ENCODE measurements at regions not wholly inside any gene's neighbourhood (a gene's known extent, or its start where the extent isn't known, plus 50 kb on each side); places are given as distances from the start of the nearest gene placed in this dataset.

- H3K36me3 ChIP-seq (ENCODE audit: control insufficient read depth in 4 of 4, insufficient read depth in 4 of 4, low read length in 4 of 4), result no peaks in the 10 kb centered on the region
- no peak overlapping the region for H3K27ac ChIP-seq (ENCODE audit: low read depth in 1 of 2, low read length in 1 of 2)
- ATAC-seq (ENCODE audit: insufficient read depth, low FRiP score), result no peak
- H3K9me3 ChIP-seq (ENCODE audit: control insufficient read depth in 4 of 4, insufficient read depth in 3 of 4, low read length in 3 of 4), result no peaks in the 10 kb centered on the region
- no peak overlapping the region for H3K9ac ChIP-seq (ENCODE audit: insufficient read depth in 1 of 2, low read length in 2 of 2)
- no peaks in the 10 kb centered on the region for H3K4me1 ChIP-seq (ENCODE audit: control insufficient read depth in 5 of 5, insufficient read depth in 5 of 5, low read length in 5 of 5)
- TF ChIP-seq CTCF (IDR thresholded peaks at IDR 0.05; ENCODE audit: control extremely low read depth, extremely low read depth), result no peak
- no peak overlapping the region for H3K4me3 ChIP-seq
- no peaks in the 10 kb centered on the region for H3K27me3 ChIP-seq (ENCODE audit: control insufficient read depth in 3 of 3, insufficient read depth in 3 of 3, low read length in 2 of 3)
- DNase-seq, result no peak
- WGBS, 2 donors, result 30 to 57% methylated on average over 1 of the region's 1 CpG
Observed at GRCh38 chr14:62185078-62185477, 422.9 kb downstream of the SNAPC1 start.

- Histone ChIP-seq H3K9me3 (ENCODE audit: control insufficient read depth in 4 of 4, insufficient read depth in 3 of 4, low read length in 3 of 4) (no peaks in the 10 kb centered on the region), H3K4me3 (no peak overlapping the region), H3K27me3 (ENCODE audit: control insufficient read depth in 3 of 3, insufficient read depth in 3 of 3, low read length in 2 of 3) (no peaks in the 10 kb centered on the region), H3K36me3 (ENCODE audit: control insufficient read depth in 4 of 4, insufficient read depth in 4 of 4, low read length in 4 of 4) (no peaks in the 10 kb centered on the region), H3K27ac (ENCODE audit: low read depth in 1 of 2, low read length in 1 of 2) (no peak overlapping the region), H3K9ac (ENCODE audit: insufficient read depth in 1 of 2, low read length in 2 of 2) (no peak overlapping the region), H3K4me1 (ENCODE audit: control insufficient read depth in 5 of 5, insufficient read depth in 5 of 5, low read length in 5 of 5) (no peaks in the 10 kb centered on the region)
- 51 to 68% methylated on average over 2 of the region's 2 CpGs for WGBS, 2 donors
- ATAC-seq (ENCODE audit: insufficient read depth, low FRiP score), result peak; percentile 17
- TF ChIP-seq CTCF (IDR thresholded peaks at IDR 0.05; ENCODE audit: control extremely low read depth, extremely low read depth), result no peak
- DNase-seq, result no peak
Observed at GRCh38 chr14:62187265-62187664, 425.0 kb downstream of the SNAPC1 start.

- Histone ChIP-seq H3K27me3 (ENCODE audit: control insufficient read depth in 3 of 3, insufficient read depth in 3 of 3, low read length in 2 of 3) (no peaks in the 10 kb centered on the region), H3K4me1 (ENCODE audit: control insufficient read depth in 5 of 5, insufficient read depth in 5 of 5, low read length in 5 of 5) (no peaks in the 10 kb centered on the region), H3K9ac (ENCODE audit: insufficient read depth in 1 of 2, low read length in 2 of 2) (no peak overlapping the region), H3K4me3 (no peak overlapping the region), H3K36me3 (ENCODE audit: control insufficient read depth in 4 of 4, insufficient read depth in 4 of 4, low read length in 4 of 4) (no peaks in the 10 kb centered on the region), H3K27ac (ENCODE audit: low read depth in 1 of 2, low read length in 1 of 2) (no peak overlapping the region), H3K9me3 (ENCODE audit: control insufficient read depth in 4 of 4, insufficient read depth in 3 of 4, low read length in 3 of 4) (no peaks in the 10 kb centered on the region)
- ATAC-seq (ENCODE audit: insufficient read depth, low FRiP score), result no peak
- no peak for TF ChIP-seq CTCF (IDR thresholded peaks at IDR 0.05; ENCODE audit: control extremely low read depth, extremely low read depth)
- DNase-seq, result no peak
- 0 to 46% methylated on average over 1 of the region's 1 CpG for WGBS, 2 donors
Observed at GRCh38 chr14:62189698-62190097, 427.5 kb downstream of the SNAPC1 start.

- 58 to 63% methylated on average over 3 of the region's 3 CpGs for WGBS, 2 donors
- H3K9me3 ChIP-seq (ENCODE audit: control insufficient read depth in 4 of 4, insufficient read depth in 3 of 4, low read length in 3 of 4), result peaks cover 0 to 4% (median 1%) of the 10 kb centered on the region in 4 donors
- no peak overlapping the region for H3K4me3 ChIP-seq
- TF ChIP-seq CTCF (IDR thresholded peaks at IDR 0.05; ENCODE audit: control extremely low read depth, extremely low read depth), result no peak
- H3K27ac ChIP-seq (ENCODE audit: low read depth in 1 of 2, low read length in 1 of 2), result no peak overlapping the region
- ATAC-seq (ENCODE audit: insufficient read depth, low FRiP score) (no peak), DNase-seq (no peak)
- no peak overlapping the region for H3K9ac ChIP-seq (ENCODE audit: insufficient read depth in 1 of 2, low read length in 2 of 2)
- H3K36me3 ChIP-seq (ENCODE audit: control insufficient read depth in 4 of 4, insufficient read depth in 4 of 4, low read length in 4 of 4), result no peaks in the 10 kb centered on the region
- no peaks in the 10 kb centered on the region for H3K27me3 ChIP-seq (ENCODE audit: control insufficient read depth in 3 of 3, insufficient read depth in 3 of 3, low read length in 2 of 3)
- H3K4me1 ChIP-seq (ENCODE audit: control insufficient read depth in 5 of 5, insufficient read depth in 5 of 5, low read length in 5 of 5), result no peaks in the 10 kb centered on the region
Observed at GRCh38 chr14:62206456-62206855, 444.2 kb downstream of the SNAPC1 start.
